Hepatocyte (in vitro differentiated cells): ENCODE measurements at regions not wholly inside any gene's neighbourhood (a gene's known extent, or its start where the extent isn't known, plus 50 kb on each side); places are given as distances from the start of the nearest gene placed in this dataset.

Source experiments
- EZH2 ChIP-seq: fragments of 200-600 bp; sonication (generic); IDR thresholded peaks from 2 replicates; pipeline ENCODE4 v1.6.1; 2016; ENCODE audit warnings: antibody characterized with exemption, mild to moderate bottlenecking, borderline replicate concordance
- TF ChIP-seq, protein P1 (sequence below): fragments of 200-600 bp; sonication (generic); IDR thresholded peaks from 2 replicates; pipeline ENCODE4 v1.5.1; 2016; ENCODE audit warnings: antibody characterized with exemption, mild to moderate bottlenecking; ENCODE audit not compliant: poor library complexity

DNA sequence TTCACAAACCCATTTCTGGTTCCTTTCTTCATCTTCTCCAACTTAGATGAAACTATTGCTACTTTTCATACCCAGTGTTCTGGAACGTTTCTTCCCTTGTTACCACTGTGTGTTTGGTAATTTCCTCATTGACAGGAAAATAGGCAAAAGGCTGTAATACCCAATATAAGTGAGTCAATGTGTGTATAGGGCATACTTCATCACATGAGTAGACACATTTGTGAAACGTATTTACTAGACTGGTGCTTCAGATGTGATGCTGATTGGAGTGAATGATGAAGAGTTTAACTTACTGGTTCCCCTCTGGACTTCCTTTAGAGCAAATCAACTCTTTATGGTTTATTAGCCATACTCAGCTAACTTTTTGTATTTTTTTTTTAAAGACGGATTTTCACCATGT, 195.1 kb upstream of the ATP6AP2 start:
- TF ChIP-seq, protein P1, sequence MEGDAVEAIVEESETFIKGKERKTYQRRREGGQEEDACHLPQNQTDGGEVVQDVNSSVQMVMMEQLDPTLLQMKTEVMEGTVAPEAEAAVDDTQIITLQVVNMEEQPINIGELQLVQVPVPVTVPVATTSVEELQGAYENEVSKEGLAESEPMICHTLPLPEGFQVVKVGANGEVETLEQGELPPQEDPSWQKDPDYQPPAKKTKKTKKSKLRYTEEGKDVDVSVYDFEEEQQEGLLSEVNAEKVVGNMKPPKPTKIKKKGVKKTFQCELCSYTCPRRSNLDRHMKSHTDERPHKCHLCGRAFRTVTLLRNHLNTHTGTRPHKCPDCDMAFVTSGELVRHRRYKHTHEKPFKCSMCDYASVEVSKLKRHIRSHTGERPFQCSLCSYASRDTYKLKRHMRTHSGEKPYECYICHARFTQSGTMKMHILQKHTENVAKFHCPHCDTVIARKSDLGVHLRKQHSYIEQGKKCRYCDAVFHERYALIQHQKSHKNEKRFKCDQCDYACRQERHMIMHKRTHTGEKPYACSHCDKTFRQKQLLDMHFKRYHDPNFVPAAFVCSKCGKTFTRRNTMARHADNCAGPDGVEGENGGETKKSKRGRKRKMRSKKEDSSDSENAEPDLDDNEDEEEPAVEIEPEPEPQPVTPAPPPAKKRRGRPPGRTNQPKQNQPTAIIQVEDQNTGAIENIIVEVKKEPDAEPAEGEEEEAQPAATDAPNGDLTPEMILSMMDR = no peak
- no peak for TF ChIP-seq EZH2
